Cardiac muscle cell (in vitro differentiated cells and primary cell): ENCODE measurements at regions not wholly inside any gene's neighbourhood (a gene's known extent, or its start where the extent isn't known, plus 50 kb on each side); places are given as distances from the start of the nearest gene placed in this dataset.

Experiments used
- DNase-seq, 2 donors: peaks; one replicate each; pipeline versions ENCODE4 v3.0.0 to v3.0.0-alpha.2; 2010 to 2017; ENCODE audit warnings: low read depth in 1 of 2, low spot score in 1 of 2
- H3K27ac ChIP-seq: fragments of 200-600 bp; sonication (generic); 2 replicates; pipeline ENCODE4 v1.5.1; 2016
- H3K27me3 ChIP-seq: fragments of 200-600 bp; sonication (generic); 2 replicates; pipeline ENCODE4 v1.6.0; 2016; ENCODE audit warnings: control low read depth
- H3K36me3 ChIP-seq: fragments of 200-600 bp; sonication (generic); 2 replicates; pipeline ENCODE4 v1.5.1; 2016; ENCODE audit warnings: control low read depth
- H3K4me1 ChIP-seq: fragments of 200-600 bp; sonication (generic); 2 replicates; pipeline ENCODE4 v1.8.1; 2017; ENCODE audit warnings: low read depth, mild to moderate bottlenecking, mixed run types
- H3K4me3 ChIP-seq: fragments of 200-600 bp; sonication (generic); 2 replicates; pipeline ENCODE4 v1.5.1; 2016; ENCODE audit warnings: mild to moderate bottlenecking
- H3K9me3 ChIP-seq: fragments of 200-600 bp; sonication (generic); 2 replicates; pipeline ENCODE4 v1.5.1; 2017; ENCODE audit warnings: low read depth, mild to moderate bottlenecking, control low read depth
- TF ChIP-seq, protein P1 (sequence below): IDR thresholded peaks from 2 replicates; pipeline ENCODE4 v1.5.1; 2012; ENCODE audit warnings: low read depth, mild to moderate bottlenecking, low read length

DNA sequence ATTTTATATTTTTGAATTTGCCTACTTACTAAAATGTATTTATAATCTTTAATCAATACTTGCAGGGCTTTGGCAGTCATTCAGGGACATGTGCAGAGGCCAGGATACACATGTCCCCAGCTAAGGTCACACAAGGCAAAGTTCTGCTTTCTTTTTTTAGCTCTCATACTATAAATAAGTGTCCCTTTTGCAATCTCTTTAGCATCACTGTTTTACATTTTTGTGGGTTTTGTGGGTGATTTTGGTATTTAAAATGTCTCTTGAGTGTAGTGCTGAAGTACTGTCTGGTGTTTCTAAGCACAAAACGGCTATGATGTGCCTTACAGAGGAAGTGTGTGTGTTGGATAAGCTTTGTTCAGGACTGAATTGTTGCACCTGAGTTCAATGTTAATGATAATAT is 309.0 kb upstream of the GULP1 start:
- Histone ChIP-seq H3K4me1 (peaks cover 8% of the 10 kb centered on the region), H3K27ac (no peak overlapping the region), H3K27me3 (no peaks in the 10 kb centered on the region), H3K36me3 (no peaks in the 10 kb centered on the region), H3K9me3 (no peaks in the 10 kb centered on the region), H3K4me3 (no peak overlapping the region)
- TF ChIP-seq, protein P1, sequence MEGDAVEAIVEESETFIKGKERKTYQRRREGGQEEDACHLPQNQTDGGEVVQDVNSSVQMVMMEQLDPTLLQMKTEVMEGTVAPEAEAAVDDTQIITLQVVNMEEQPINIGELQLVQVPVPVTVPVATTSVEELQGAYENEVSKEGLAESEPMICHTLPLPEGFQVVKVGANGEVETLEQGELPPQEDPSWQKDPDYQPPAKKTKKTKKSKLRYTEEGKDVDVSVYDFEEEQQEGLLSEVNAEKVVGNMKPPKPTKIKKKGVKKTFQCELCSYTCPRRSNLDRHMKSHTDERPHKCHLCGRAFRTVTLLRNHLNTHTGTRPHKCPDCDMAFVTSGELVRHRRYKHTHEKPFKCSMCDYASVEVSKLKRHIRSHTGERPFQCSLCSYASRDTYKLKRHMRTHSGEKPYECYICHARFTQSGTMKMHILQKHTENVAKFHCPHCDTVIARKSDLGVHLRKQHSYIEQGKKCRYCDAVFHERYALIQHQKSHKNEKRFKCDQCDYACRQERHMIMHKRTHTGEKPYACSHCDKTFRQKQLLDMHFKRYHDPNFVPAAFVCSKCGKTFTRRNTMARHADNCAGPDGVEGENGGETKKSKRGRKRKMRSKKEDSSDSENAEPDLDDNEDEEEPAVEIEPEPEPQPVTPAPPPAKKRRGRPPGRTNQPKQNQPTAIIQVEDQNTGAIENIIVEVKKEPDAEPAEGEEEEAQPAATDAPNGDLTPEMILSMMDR = no peak
- DNase-seq = peak in 1 of 2 donors; percentile 87

DNA sequence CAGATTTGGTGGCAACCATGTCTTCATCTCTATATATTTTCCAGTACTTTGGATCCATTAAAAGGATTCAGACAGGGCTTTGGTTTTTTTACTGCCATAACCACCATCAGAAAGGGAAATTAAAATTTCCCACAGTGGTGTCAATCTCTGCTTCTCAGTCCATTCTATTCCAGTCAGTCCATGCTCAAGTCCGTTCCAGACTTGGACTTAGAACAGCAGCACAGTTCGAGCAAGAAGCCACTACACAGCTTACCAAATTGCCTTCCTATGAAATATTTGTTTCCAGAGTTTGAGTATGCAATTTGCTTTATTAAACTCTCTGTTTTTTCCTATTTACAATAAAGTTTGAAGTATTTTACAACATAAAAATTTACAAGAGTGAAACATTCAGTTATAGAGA is 306.5 kb upstream of the GULP1 start:
- H3K4me3 ChIP-seq = no peak overlapping the region
- no peaks in the 10 kb centered on the region for H3K36me3 ChIP-seq
- H3K9me3 ChIP-seq = no peaks in the 10 kb centered on the region
- TF ChIP-seq, protein P1 = no peak
- H3K27me3 ChIP-seq = no peaks in the 10 kb centered on the region
- H3K4me1 ChIP-seq = peaks cover 18% of the 10 kb centered on the region
- H3K27ac ChIP-seq = no peak overlapping the region
- no peak for DNase-seq

- no peak overlapping the region for H3K4me3 ChIP-seq
- TF ChIP-seq, protein P1 = no peak
- H3K9me3 ChIP-seq = no peaks in the 10 kb centered on the region
- no peak overlapping the region for H3K27ac ChIP-seq
- peak in 1 of 2 donors; percentile 12 for DNase-seq
- no peaks in the 10 kb centered on the region for H3K27me3 ChIP-seq
- no peaks in the 10 kb centered on the region for H3K36me3 ChIP-seq
- H3K4me1 ChIP-seq = peaks cover 23% of the 10 kb centered on the region
These were observed 305.8 kb upstream of the GULP1 start for GRCh38 chr2:187985923-187986322.

GRCh38 chr2:187986390-187987105 is 305.1 kb upstream of the GULP1 start:
- H3K36me3 ChIP-seq = no peaks in the 10 kb centered on the region
- no peak for DNase-seq
- no peaks in the 10 kb centered on the region for H3K27me3 ChIP-seq
- TF ChIP-seq, protein P1 = no peak
- no peak overlapping the region for H3K4me3 ChIP-seq
- H3K4me1 ChIP-seq = peaks cover 23% of the 10 kb centered on the region
- H3K27ac ChIP-seq = no peak overlapping the region
- no peaks in the 10 kb centered on the region for H3K9me3 ChIP-seq

DNA sequence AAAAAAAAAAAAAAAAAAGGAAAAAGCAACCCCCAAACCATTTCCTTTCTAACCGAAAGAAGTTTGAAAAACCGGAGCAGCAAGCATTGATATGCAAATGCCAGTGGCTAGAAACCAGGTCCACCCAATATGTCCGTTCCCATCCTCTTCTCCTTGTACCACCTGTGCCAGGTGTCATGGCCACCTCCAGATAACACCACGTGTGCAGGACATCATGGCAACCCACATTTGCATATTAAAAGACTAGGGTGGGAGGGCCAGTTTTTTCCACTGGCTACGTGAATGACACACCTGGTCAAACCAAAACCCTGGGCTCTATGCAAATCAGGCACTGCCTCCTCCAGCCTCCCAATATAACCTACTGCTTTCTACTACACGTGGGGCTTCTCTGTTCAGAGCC is 303.3 kb upstream of the GULP1 start:
- no peak for DNase-seq
- Histone ChIP-seq H3K27me3 (no peaks in the 10 kb centered on the region), H3K36me3 (no peaks in the 10 kb centered on the region), H3K4me3 (no peak overlapping the region), H3K27ac (no peak overlapping the region), H3K9me3 (no peaks in the 10 kb centered on the region), H3K4me1 (peaks cover 15% of the 10 kb centered on the region)
- TF ChIP-seq, protein P1 = no peak
